ENCODE measurements at regions not wholly inside any gene's neighbourhood (a gene's known extent, or its start where the extent isn't known, plus 50 kb on each side); places are given as distances from the start of the nearest gene placed in this dataset.

- TF ChIP-seq CTCF (IDR thresholded peaks at IDR 0.05) (no peak), EZH2 (IDR thresholded peaks at IDR 0.05; ENCODE audit: borderline replicate concordance, insufficient read depth, low read depth, low read length, poor library complexity, severe bottlenecking) (no peak)
Measured at GRCh38 chr1:161421456-161421855, 53.8 kb upstream of the CFAP126 start.
